RPMI7951 (cell line): ENCODE measurements at regions not wholly inside any gene's neighbourhood (a gene's known extent, or its start where the extent isn't known, plus 50 kb on each side); places are given as distances from the start of the nearest gene placed in this dataset.

ENCODE experiments used
- DNase-seq: peaks from one replicate; pipeline ENCODE4 v3.0.0-alpha.2; 2012; ENCODE audit warnings: low read depth

- no peak for DNase-seq
These were observed 136.6 kb downstream of the PIK3R1 start for GRCh38 chr5:68352166-68352565.

DNA sequence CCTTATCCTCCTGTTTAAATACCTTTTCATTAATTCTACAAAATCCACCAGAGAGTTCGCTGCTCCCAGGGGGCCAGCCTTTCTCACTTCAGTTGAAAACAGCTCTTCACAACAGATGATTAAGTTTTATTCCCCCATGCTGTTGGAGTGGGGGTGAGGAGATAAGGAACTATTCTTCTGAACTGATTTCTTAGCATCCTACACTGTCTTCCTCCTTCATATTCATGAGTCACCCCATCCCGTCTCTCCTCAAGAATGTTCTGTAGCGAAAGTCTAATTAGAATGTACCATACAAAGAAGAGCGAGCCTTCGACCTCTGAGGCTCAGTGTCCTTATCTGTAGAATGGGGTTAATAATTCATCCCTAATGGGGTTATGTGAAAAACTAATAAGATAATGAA, 138.0 kb downstream of the PIK3R1 start:
- DNase-seq, result no peak

DNA sequence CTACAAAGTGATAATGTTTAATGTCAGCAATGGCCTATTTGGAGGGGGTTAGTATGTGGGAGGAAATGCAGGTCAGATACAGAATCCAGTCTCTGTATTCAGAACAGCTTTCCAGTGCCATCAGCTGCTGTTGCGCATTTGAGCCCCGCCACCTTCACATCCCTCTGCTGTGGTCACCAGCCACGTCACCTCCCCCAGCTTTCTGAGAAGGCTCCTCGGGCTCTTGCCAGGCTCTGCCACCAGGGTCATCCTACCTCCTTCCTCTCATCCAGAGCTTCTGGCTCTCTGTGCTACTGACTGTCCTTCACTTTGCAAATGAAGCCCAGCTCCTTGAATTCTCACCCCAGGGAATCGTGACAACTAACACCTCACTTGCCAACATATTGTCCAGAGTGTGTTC, 138.8 kb downstream of the PIK3R1 start:
- no peak for DNase-seq

- no peak for DNase-seq
These were observed 140.7 kb downstream of the PIK3R1 start for GRCh38 chr5:68356216-68356615.

- no peak for DNase-seq
These were observed 141.1 kb downstream of the PIK3R1 start for GRCh38 chr5:68356623-68357022.

GRCh38 chr5:68359699-68360098, 144.1 kb downstream of the PIK3R1 start:
- DNase-seq, result no peak

GRCh38 chr5:68362331-68362730, 146.8 kb downstream of the PIK3R1 start:
- no peak for DNase-seq

- DNase-seq, result no peak
These were observed 150.3 kb downstream of the PIK3R1 start for GRCh38 chr5:68365889-68366288.

DNA sequence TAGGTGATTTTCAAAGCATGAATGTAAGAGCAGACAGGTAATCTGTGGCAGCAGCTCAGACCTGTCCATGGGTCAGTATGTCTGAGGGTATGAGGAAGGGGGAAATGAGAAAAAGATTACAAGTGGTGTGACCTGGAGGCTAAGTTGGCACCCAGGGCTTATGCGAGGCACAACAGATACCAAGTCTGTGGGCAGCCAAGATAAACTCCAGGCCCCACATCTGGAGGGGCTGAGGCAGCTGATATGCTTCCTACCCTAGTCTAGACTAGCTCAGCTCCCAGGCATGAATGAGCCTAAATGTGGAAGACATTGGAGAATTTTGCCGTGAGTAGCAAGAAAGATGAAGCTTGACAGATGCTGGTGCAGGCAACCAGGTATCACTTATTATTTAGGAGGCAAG, 151.7 kb downstream of the PIK3R1 start:
- DNase-seq, result no peak

DNA sequence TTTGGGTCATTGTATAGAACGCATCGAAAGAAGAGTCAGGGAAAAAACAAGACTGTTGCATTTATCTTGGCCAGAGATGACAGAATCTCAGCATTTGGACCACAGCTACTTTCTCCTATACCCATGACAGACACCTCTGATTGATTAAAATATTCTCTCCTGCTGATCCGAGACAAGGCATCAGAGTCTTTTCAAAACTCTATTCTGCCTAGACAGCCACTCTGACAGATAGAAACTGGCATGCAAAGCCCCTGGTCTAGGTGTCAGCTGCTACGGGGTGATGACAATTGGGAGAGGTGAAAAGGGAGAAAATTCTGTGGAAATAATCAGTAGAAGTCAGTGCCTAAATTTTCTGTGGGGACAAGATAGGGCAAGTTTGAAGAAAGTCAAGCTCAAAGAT, 152.2 kb downstream of the PIK3R1 start:
- no peak for DNase-seq

DNA sequence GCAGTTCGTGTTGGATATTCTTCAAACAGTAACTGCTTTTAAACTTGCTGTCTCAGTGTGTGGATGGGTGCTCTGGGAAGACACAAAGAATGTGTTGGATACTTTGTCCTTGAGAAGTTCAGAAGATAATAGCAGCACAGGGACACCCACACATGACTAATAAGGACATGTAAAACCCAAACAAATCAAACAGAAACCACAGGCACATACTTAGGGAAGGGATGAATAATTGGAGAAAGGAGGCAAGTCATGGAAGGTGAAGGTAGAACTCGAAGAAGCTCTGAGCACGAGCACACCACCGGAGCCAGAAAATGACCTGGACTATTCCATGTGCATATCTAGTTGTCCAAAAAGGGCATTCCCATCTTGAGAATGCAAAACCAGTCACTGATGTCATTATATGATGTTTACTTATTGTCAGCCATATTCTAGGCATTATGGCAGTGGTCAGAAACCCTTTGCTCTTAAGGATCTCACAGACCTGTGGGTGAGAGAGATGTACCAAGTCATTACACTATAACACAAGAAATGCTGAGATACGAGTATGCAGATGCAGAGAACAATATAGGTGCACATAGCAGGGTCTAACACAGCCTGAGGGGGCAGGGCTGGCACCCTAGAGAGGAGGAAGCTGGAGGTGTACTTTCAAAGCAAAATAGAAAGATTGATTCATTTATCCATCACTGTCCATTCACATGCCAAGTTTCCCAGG, 152.9 kb downstream of the PIK3R1 start:
- peak; percentile 12 for DNase-seq

DNA sequence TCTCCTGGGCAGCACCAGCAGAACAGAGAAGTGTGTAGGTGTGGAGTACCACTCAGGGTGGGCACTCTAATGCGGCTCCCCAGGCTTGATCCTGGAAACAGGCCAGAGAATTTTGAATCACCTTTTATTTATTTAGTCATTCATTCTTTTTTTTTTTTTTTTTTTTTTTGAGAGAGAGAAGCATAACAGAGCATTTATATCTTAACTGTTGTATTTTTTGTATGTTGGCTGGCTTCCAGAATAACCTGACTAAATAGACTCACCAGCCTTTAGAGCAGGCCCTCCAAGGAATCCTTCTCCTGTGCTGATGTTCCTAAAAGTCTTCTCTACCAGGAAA, 153.4 kb downstream of the PIK3R1 start:
- peak; percentile 15 for DNase-seq

DNA sequence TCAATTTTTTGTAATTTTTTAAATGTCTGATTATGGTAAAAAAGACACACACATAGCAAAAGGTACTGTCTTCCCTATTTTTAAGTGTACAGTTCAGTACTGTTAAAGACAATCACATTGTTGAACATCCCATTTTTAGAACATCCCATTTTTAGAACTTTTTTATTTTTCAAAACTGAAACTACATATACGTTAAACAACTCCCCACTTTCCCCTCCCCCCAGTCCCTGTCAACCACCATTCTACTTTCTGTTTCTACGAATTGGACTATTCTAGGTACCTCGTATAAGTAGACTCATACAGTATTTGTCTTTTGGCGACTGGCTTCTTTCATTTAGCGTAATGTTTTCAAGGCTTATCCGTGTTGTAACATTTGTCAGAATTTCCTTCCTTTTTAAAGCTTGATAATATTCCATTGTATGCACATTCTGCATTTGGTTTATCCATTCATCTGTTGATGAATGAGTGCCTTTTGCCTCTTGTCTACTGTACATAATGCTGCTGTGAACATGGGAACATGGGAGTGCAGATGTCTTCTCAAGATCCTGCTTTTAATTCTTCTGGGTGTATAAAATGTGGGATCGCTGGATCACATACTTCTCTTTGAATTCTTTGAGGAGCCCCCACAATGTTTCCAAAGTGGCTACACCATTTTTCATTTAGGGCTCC, 154.0 kb downstream of the PIK3R1 start:
- no peak for DNase-seq

DNA sequence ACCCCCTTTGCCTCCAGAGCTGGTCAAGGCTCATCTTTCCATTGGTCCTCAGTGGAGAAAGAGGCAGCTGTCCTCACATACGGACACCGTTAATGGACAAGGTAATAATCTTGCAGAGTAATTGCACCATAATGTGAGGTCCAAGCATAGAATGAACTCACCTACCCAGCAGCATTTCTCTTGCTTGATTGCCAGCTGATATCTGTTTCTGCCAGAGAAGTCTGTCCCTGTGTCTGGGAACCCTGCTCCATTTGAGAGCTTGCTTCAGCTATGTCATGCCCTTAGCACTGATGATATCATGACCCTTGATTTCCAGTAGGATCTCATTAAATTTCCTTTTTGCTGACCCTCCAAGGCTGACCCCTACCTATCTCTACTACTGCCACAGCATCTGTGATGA, 154.6 kb downstream of the PIK3R1 start:
- no peak for DNase-seq

- no peak for DNase-seq
These were observed 156.1 kb downstream of the PIK3R1 start for GRCh38 chr5:68371607-68372006.

DNA sequence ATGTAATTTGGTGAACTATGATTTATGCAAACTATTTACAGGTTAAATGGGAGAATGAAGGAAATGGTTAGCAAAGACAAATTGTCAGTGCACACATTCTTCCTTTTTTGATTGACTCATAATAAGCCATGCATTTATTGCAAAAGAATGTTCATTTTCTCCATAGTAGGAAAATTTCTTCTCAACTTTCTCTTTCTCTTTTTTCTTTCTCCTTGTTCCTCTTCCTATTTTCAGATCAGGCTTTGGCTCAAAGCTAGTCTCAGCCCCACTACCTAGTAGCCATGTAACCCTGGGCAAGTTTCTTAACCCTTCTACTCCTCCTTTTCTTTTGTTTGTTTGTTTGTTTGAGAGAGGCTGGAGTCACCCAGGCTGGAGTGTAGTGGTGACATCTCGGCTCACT, 156.6 kb downstream of the PIK3R1 start:
- no peak for DNase-seq

DNA sequence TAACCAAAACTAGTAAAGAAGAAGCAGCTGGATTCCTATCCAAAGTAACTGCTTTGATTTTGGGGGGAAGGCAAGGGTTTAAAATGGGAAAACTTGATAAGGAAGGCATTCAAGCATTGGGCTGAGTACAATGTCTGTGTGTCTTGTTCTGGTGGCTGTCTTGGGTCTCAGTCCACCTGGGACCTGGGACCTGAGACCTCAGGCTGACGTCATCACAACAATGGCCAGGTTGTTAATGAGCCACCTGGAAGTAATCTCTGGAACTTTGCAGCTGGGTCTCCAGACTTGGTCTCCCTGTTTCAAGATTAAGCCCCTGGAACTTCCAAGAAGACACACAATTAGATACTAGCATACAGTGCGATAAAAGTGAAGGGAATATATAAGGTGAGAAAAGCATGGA, 157.5 kb downstream of the PIK3R1 start:
- DNase-seq, result no peak

DNA sequence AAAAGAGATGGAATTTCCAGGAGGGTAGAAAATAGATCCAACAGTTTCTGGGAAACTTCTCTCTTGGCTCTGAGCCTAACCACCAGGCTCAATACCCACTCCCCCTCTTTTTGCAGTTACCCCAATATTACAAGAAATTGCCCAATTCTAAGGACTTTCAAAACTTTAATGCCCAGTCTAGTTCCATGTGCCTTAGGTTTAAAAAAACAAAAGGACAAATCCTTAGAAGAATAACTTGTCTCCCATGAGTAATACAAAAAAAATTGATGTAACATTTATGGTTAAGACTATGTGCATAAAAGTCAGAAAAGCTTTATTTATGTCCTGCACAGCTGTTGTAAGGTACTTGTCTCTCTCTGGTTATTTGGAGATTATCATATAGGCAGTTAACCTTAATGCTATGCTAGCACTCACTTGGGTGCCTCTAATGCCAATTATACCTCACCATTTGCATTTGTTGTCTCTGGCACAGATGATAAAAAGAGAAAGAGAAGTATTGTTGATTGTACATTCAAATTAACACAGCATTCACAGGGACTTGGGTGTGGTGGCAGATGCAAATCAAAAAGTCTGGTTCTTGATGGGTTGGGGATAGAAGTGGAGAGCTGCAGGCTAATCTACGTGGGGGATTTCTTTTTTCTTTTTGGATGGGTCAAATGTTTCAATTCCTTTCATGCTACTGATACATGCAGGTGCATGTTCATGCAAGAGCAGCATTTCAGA, 159.4 kb downstream of the PIK3R1 start:
- DNase-seq, result no peak

GRCh38 chr5:68375540-68375939, 160.0 kb downstream of the PIK3R1 start:
- no peak for DNase-seq

DNA sequence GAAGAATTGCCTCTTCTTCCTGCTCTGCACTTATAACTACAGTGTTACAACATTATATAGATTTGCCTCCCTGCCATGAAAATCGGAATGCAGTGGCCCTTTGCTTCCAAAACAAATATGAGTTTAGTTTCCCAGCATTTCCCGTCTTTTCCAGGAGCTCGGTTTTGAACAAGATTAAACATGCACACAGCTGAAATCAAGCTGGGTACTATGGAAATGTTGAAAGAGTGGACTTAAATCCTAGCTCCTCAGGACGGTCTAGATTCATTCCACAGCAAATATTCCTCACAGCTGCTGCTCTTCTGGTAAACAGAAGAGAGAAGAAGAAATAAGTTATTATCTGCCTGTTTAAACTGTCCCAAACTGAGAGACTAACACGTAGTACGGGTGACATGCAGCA, 161.4 kb downstream of the PIK3R1 start:
- DNase-seq, result no peak

DNA sequence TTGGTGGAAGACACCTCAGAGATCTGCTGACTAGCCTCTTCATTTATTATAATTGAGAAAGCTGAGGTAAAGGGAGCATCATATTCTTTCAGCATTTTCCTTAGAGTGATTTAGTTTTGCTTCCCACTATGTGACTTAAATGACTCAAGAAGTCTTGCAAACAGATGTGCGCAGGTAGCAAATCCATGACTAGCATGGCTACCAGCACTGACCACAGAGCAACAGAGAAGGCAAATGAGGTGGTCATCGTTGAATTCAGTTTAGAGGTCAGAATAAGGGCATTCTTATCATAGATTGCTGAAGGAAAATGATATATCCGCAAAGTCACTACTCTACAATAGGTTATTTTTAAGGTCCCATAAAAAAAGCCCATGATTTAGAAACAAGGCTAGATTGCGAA, 162.2 kb downstream of the PIK3R1 start:
- DNase-seq, result no peak

- DNase-seq, result peak; percentile 9
These were observed 162.8 kb downstream of the PIK3R1 start for GRCh38 chr5:68378204-68378820.
